Panc1 (cell line): ENCODE measurements at regions not wholly inside any gene's neighbourhood (a gene's known extent, or its start where the extent isn't known, plus 50 kb on each side); places are given as distances from the start of the nearest gene placed in this dataset.

ENCODE experiments used
- CTCF ChIP-seq: fragments of 450-650 bp; IDR thresholded peaks from 2 replicates; pipeline ENCODE4 v1.5.1; 2017; ENCODE audit warnings: mild to moderate bottlenecking
- REST ChIP-seq, 2 experiments: IDR thresholded peaks; 2 replicates each; pipeline ENCODE4 v1.6.1; 2011 to 2012; ENCODE audit warnings: low read depth in 2 of 2, control low read depth in 1 of 2, low read length in 1 of 2, mild to moderate bottlenecking in 1 of 2, moderate library complexity in 1 of 2; ENCODE audit not compliant: insufficient read depth in 1 of 2
- TCF7L2 ChIP-seq: IDR thresholded peaks from 2 replicates; pipeline ENCODE4 v1.6.1; 2011; ENCODE audit warnings: mild to moderate bottlenecking, low read depth, low read length, inconsistent platforms

- TF ChIP-seq CTCF (no peak), TCF7L2 (no peak), REST (IDR thresholded peaks at IDR 0.05; ENCODE audit: insufficient read depth in 1 of 2, low read depth in 2 of 2, low read length in 1 of 2) (no peak)
These were observed 352.5 kb upstream of the C2CD4B start for GRCh38 chr15:62517541-62517940.
